HepG2 (cell line): ENCODE measurements at regions not wholly inside any gene's neighbourhood (a gene's known extent, or its start where the extent isn't known, plus 50 kb on each side); places are given as distances from the start of the nearest gene placed in this dataset.

Experiments used
- ATAC-seq: fragments of 200-7000 bp; cut with Tn5 transposase; 3 replicates; pipeline ENCODE4 v1.9.1; 2020; ENCODE audit warnings: mild to moderate bottlenecking, moderate library complexity
- BruUV-seq: library from RNA; stranded (reverse); fragments of 400-500 nt; replicated peaks from 2 replicates; lab custom pipeline; 2021; lab: Mats Ljungman, UMichigan
- CTCF ChIA-PET: fragments of 300-600 bp; formaldehyde crosslinking; extraction: SDS; loops from one replicate; lab custom pipeline; 2021; ENCODE audit warnings: low total read pairs, inconsistent platforms, low intra/inter-chr PET ratio; lab: Yijun Ruan, JAX
- POLR2A ChIA-PET: fragments of 350-600 bp; sonication (Branson Sonifier 250); formaldehyde crosslinking; loops from one replicate; lab custom pipeline; 2020; ENCODE audit warnings: antibody characterized with exemption, inconsistent platforms; lab: Yijun Ruan, JAX
- DNase-seq: peaks from one replicate; pipeline ENCODE4 v3.0.0-alpha.2; 2015; ENCODE audit warnings: low spot score
- FAIRE-seq: peaks from 3 replicates; lab custom pipeline; 2011; peaks lifted over from hg19 to GRCh38; lab: Jason Lieb, UNC
- H2AFZ ChIP-seq: one replicate; pipeline ENCODE4 v1.6.1; 2011; ENCODE audit warnings: low read length, inconsistent platforms
- H3K27ac ChIP-seq: fragments of 300-600 bp; 3 replicates; pipeline ENCODE4 v1.8.0; 2011; ENCODE audit warnings: mixed run types, mild to moderate bottlenecking, mixed read lengths, low read length, inconsistent platforms; ENCODE audit not compliant: insufficient read depth; ENCODE audit errors: extremely low read length
- H3K27me3 ChIP-seq, 2 experiments: fragments of 200-600 bp in 1 of 2; 2 replicates in 1 of 2; 3 replicates in 1 of 2; pipeline versions ENCODE4 v1.6.0 to v1.8.0; 2011; ENCODE audit warnings: low read length in 2 of 2, mild to moderate bottlenecking in 2 of 2, moderate library complexity in 2 of 2, inconsistent platforms in 1 of 2; ENCODE audit not compliant: insufficient read depth in 2 of 2, control insufficient read depth in 1 of 2
- H3K36me3 ChIP-seq, 2 experiments: fragments of 200-600 bp in 1 of 2; replicated peaks in 1 of 2; 2 replicates in 1 of 2; 3 replicates in 1 of 2; pipeline versions ENCODE4 v1.5.1 to v1.8.0; 2011; ENCODE audit warnings: low read length in 2 of 2, inconsistent platforms in 1 of 2; ENCODE audit not compliant: insufficient read depth in 2 of 2, control insufficient read depth in 1 of 2
- H3K4me1 ChIP-seq: 2 replicates; pipeline ENCODE4 v1.5.1; 2012; ENCODE audit warnings: low read length, inconsistent platforms; ENCODE audit not compliant: insufficient read depth
- H3K4me2 ChIP-seq: 2 replicates; pipeline ENCODE4 v1.6.0; 2011; ENCODE audit warnings: low read depth, low read length, inconsistent platforms
- H3K4me3 ChIP-seq, 3 experiments: fragments of 200-600 bp in 1 of 3; sonication (generic), shearing (Covaris generic) in 1 of 3; replicated peaks in 1 of 3; 2 replicates each; pipeline ENCODE4 v1.5.1; 2011 to 2016; ENCODE audit warnings: low read length in 3 of 3, inconsistent platforms in 2 of 3, low read depth in 2 of 3, mild to moderate bottlenecking in 2 of 3, control low read depth in 1 of 3, mixed read lengths in 1 of 3; ENCODE audit not compliant: insufficient read depth in 1 of 3
- H3K79me2 ChIP-seq: one replicate; pipeline ENCODE4 v1.6.1; 2011; ENCODE audit warnings: low read length, inconsistent platforms; ENCODE audit not compliant: insufficient read depth
- H3K9ac ChIP-seq: 2 replicates; pipeline ENCODE4 v1.6.0; 2011; ENCODE audit warnings: mild to moderate bottlenecking, low read depth, low read length, inconsistent platforms; ENCODE audit not compliant: insufficient read depth
- H3K9me3 ChIP-seq: 2 replicates; pipeline ENCODE4 v1.5.1; 2012; ENCODE audit warnings: mild to moderate bottlenecking, low read length
- H4K20me1 ChIP-seq: 2 replicates; pipeline ENCODE4 v1.6.0; 2011; ENCODE audit warnings: inconsistent platforms, mild to moderate bottlenecking, low read length, moderate library complexity; ENCODE audit not compliant: insufficient read depth
- BATF2 ChIP-seq: sonication (generic); formaldehyde crosslinking; IDR thresholded peaks from 2 replicates; pipeline ENCODE4 v1.8.0; 2022; ENCODE audit warnings: mild to moderate bottlenecking, missing genetic modification reagents, moderate library complexity
- MEIS2 ChIP-seq: sonication (generic); formaldehyde crosslinking; IDR thresholded peaks from 2 replicates; pipeline ENCODE4 v1.9.0; 2021; ENCODE audit warnings: mild to moderate bottlenecking, missing genetic modification reagents
- RARG ChIP-seq: sonication (generic); formaldehyde crosslinking; IDR thresholded peaks from 2 replicates; pipeline ENCODE4 v1.4.0; 2020; ENCODE audit warnings: low read depth, mild to moderate bottlenecking, missing genetic modification reagents
- ZNF234 ChIP-seq: sonication (generic); formaldehyde crosslinking; conservative IDR thresholded peaks from 2 replicates; pipeline ENCODE4 v1.5.1; 2020; ENCODE audit warnings: mild to moderate bottlenecking, missing genetic modification reagents
- ZNF484 ChIP-seq: sonication (generic); formaldehyde crosslinking; IDR thresholded peaks from 2 replicates; pipeline ENCODE4 v1.5.1; 2020; ENCODE audit warnings: mild to moderate bottlenecking, low read depth, missing genetic modification reagents, borderline replicate concordance
- ZNF543 ChIP-seq: sonication (generic); formaldehyde crosslinking; IDR thresholded peaks from 2 replicates; pipeline ENCODE4 v1.4.0; 2020; ENCODE audit warnings: mild to moderate bottlenecking, missing genetic modification reagents
- ZNF567 ChIP-seq: sonication (generic); formaldehyde crosslinking; IDR thresholded peaks from 2 replicates; pipeline ENCODE4 v1.8.1; 2023; ENCODE audit warnings: mild to moderate bottlenecking, missing genetic modification reagents, borderline replicate concordance
- ZNF788 ChIP-seq: sonication (generic); formaldehyde crosslinking; IDR thresholded peaks from 2 replicates; pipeline ENCODE4 v1.5.0; 2020; ENCODE audit warnings: mild to moderate bottlenecking, missing genetic modification reagents, borderline replicate concordance
- WGBS: methylation state at CpG from one replicate; pipeline ENCODE4 v1.1.6; 2017; ENCODE audit warnings: low lambda C conversion rate; 5-methylcytosine and 5-hydroxymethylcytosine counted together
- in situ Hi-C: cut with HindIII; loops from 2 replicates; pipeline ENCODE4 v1.10.0; 2017; ENCODE audit warnings: low pct_unique_long_range_greater_than_20kb; ENCODE audit not compliant: extremely low pct_ligation_motif_present
- intact Hi-C: fragments of 100-400 bp; cut with micrococcal nuclease; formaldehyde crosslinking; loops from one replicate; pipeline ENCODE4 v1.10.0; 2022; ENCODE audit not compliant: unreplicated experiment

DNA sequence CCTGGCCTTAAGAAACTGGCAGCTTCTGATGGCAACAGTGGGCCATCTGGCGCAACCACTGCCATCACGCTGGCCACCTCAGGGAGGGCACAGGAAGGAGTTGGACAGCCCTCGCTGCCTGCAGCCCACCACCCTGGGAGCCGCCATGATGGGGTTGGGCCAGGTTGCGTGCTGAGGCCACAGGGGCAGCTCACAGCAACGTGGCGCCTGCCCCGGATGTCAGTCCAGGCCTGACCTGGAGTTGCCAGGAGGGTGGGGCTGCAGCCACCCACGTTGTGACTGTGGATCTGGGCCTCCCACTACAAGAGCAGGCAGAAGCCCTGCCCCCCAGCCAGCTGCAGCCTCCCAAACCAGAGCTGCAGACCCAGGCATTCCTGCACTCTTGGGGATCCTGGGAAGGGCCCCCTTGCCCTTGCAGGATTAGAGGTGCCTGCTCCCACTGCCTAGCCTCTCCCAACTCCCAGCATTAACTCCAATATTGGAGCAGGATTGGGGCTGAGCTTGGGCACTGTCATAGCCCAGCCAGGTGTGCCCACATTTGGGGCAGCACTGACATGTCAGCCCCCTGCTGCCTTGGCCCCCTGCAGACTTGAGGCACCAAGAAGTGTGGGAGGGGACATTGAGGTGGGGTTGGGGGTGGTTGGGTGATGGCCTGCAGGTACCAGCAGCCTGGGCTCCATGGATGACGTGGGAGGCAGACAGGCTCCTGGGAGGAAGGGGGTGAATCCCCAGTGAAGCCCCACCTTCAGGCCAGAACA lies 468.9 kb upstream of the CCDC54 start:
- no peaks in the 10 kb centered on the region for H3K27me3 ChIP-seq
- intact Hi-C loops (no loop called here), in situ Hi-C loops (no loop called here)
- no peak for FAIRE-seq
- no peak for ATAC-seq
- no peaks in the 10 kb centered on the region for H4K20me1 ChIP-seq
- no TSS peak for BruUV-seq
- ChIA-PET CTCF (no interaction called here), POLR2A (no interaction called here)
- WGBS: no CpG with 5 or more reads among the region's 10 CpGs
- H3K27ac ChIP-seq: no peak overlapping the region
- no peaks in the 10 kb centered on the region for H3K36me3 ChIP-seq
- DNase-seq: no peak
- no peak overlapping the region for H2AFZ ChIP-seq
- no peak overlapping the region for H3K4me3 ChIP-seq
- H3K4me2 ChIP-seq: no peak overlapping the region
- no peaks in the 10 kb centered on the region for H3K79me2 ChIP-seq
- H3K9ac ChIP-seq: no peak overlapping the region
- H3K4me1 ChIP-seq: no peaks in the 10 kb centered on the region
- no peak for TF ChIP-seq ZNF567 (CRISPR knock-in tag)
- TF ChIP-seq ZNF788 (CRISPR knock-in tag): no peak
- TF ChIP-seq ZNF484 (CRISPR knock-in tag): no peak
- no peak for TF ChIP-seq ZNF234 (CRISPR knock-in tag)
- no peak for TF ChIP-seq BATF2 (CRISPR knock-in tag)
- TF ChIP-seq MEIS2 (CRISPR knock-in tag): no peak
- no peak for TF ChIP-seq ZNF543
- no peaks in the 10 kb centered on the region for H3K9me3 ChIP-seq

DNA sequence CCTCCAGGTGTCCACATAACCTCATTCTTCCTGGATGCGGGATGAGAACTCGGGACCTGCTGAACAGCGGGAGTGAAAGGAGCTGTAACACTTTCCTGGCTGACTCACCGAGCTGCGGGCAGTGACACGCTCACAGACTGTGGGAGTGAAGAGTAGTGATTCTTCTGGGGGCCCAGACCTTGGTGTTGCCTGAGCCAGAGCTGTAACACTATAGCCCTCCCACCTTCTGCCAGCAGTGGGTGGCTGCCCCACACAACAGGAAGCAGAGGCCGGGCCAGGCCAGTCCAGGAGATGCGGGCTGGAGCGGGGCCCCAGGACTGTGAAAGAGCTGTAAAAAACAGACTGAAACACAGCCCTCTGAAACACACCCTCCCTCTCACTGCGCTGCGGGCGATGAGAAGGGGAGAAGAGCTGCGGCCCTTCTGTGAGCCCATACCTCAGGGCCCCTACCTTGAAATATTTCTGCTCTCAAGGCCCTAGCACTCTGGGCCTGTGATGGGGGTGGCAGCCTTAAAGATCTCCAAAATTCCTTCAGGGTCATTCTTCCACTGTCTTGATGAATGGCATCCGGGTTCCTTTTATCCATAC lies 464.0 kb upstream of the CCDC54 start:
- Histone ChIP-seq H3K79me2 (no peaks in the 10 kb centered on the region), H3K27ac (no peak overlapping the region), H2AFZ (no peak overlapping the region), H3K9me3 (no peaks in the 10 kb centered on the region), H3K36me3 (no peaks in the 10 kb centered on the region), H3K9ac (no peak overlapping the region), H3K4me1 (no peaks in the 10 kb centered on the region), H3K27me3 (no peaks in the 10 kb centered on the region), H3K4me3 (no peak overlapping the region), H4K20me1 (no peaks in the 10 kb centered on the region), H3K4me2 (no peak overlapping the region)
- 19% methylated on average over 7 of the region's 14 CpGs for WGBS
- DNase-seq (no peak), ATAC-seq (no peak), FAIRE-seq (no peak)
- ChIA-PET POLR2A (no interaction called here), CTCF (no interaction called here)
- no TSS peak for BruUV-seq
- no peak for TF ChIP-seq RARG (CRISPR knock-in tag)
- intact Hi-C loops: no loop called here
- in situ Hi-C loops: no loop called here
